ENCODE measurements at regions not wholly inside any gene's neighbourhood (a gene's known extent, or its start where the extent isn't known, plus 50 kb on each side); places are given as distances from the start of the nearest gene placed in this dataset. TPM values are rescaled to one million over a fixed set of nuclear protein-coding genes. Genes with fewer than 3 reads are reported as not detected.

DNA sequence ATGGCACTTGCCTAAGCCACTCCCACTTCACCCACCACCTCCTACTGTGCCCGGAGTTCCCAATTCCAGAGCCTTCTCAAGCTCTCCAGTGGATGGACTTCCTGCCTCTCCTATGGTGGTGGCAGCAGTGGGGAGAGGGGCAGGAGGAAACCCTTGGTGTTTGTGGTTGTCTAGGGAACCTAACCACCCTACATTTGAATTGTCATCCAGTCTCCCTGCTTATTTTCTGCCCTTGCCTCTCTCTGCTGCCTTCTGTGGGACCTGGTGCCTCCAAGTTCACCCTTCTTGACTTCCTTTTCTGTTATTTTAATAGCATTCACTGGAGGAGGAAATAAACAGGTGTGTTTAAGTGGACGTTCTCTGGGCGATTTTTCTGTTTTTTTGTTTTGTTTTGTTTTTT, 50.0 kb upstream of the HPCAL1 start:
- H3K27ac ChIP-seq: no peak overlapping the region
- no peak overlapping the region for H3K4me3 ChIP-seq
- no peak for DNase-seq (ENCODE audit: extremely low spot score in 2 of 2)
- TF ChIP-seq POLR2AphosphoS5 (IDR thresholded peaks at IDR 0.05; ENCODE audit: insufficient read depth in 1 of 2, low read depth in 1 of 2) (no peak), POLR2A (IDR thresholded peaks at IDR 0.05) (no peak)
- TF ChIP-seq, protein P1, sequence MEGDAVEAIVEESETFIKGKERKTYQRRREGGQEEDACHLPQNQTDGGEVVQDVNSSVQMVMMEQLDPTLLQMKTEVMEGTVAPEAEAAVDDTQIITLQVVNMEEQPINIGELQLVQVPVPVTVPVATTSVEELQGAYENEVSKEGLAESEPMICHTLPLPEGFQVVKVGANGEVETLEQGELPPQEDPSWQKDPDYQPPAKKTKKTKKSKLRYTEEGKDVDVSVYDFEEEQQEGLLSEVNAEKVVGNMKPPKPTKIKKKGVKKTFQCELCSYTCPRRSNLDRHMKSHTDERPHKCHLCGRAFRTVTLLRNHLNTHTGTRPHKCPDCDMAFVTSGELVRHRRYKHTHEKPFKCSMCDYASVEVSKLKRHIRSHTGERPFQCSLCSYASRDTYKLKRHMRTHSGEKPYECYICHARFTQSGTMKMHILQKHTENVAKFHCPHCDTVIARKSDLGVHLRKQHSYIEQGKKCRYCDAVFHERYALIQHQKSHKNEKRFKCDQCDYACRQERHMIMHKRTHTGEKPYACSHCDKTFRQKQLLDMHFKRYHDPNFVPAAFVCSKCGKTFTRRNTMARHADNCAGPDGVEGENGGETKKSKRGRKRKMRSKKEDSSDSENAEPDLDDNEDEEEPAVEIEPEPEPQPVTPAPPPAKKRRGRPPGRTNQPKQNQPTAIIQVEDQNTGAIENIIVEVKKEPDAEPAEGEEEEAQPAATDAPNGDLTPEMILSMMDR (IDR thresholded peaks at IDR 0.05): no peak
- H3K36me3 ChIP-seq: no peaks in the 10 kb centered on the region
- intact Hi-C loops (cut with DNase I): no loop called here
- H3K9me3 ChIP-seq: no peaks in the 10 kb centered on the region
- H3K27me3 ChIP-seq: no peaks in the 10 kb centered on the region
- H3K4me1 ChIP-seq: no peaks in the 10 kb centered on the region

Small RNA genes in the stretch of these regions (microRNA-seq; reads per million reads assigned to microRNA genes)
- not detected for gene MIR4261 (ENCODE audit: borderline number of aligned reads, borderline replicate concordance)

Small RNA genes in the stretch of these regions (small RNA-seq; reads per million reads assigned to genes)
- gene MIR4261: not detected
